SKM-1 treated with dmso at 0.1 percent for 144 hours (cell line): ENCODE measurements at regions not wholly inside any gene's neighbourhood (a gene's known extent, or its start where the extent isn't known, plus 50 kb on each side); places are given as distances from the start of the nearest gene placed in this dataset.
"Not testable (repeated sequence)": the region's sequence is repeated elsewhere in the genome, so short reads cannot be mapped to it uniquely, and the experiment has no call there.

Experiments used
- DNase-seq: peaks from one replicate; lab custom pipeline; 2025; ENCODE audit not compliant: unreplicated experiment; lab: John Stamatoyannopoulos, UW

GRCh38 chrX:63470506-63470905, 119.4 kb upstream of the SPIN4 start:
- no peak for DNase-seq

- DNase-seq = no peak
These were observed 115.6 kb upstream of the SPIN4 start for GRCh38 chrX:63466690-63467089.

- no peak for DNase-seq
These were observed 107.8 kb upstream of the SPIN4 start for GRCh38 chrX:63458981-63459380.

GRCh38 chrX:63453571-63453970, 102.4 kb upstream of the SPIN4 start:
- DNase-seq = no peak

GRCh38 chrX:63441717-63442116, 90.6 kb upstream of the SPIN4 start:
- no peak for DNase-seq

- no peak for DNase-seq
These were observed 88.4 kb upstream of the SPIN4 start for GRCh38 chrX:63439580-63439979.

GRCh38 chrX:63436865-63437264, 85.7 kb upstream of the SPIN4 start:
- DNase-seq = no peak

GRCh38 chrX:63434665-63435064, 83.5 kb upstream of the SPIN4 start:
- no peak for DNase-seq

- no peak for DNase-seq
These were observed 83.1 kb upstream of the SPIN4 start for GRCh38 chrX:63434206-63434605.

GRCh38 chrX:63430026-63430425, 78.9 kb upstream of the SPIN4 start:
- DNase-seq = no peak

GRCh38 chrX:63428348-63428747, 77.2 kb upstream of the SPIN4 start:
- DNase-seq = no peak

- DNase-seq = no peak
These were observed 75.4 kb upstream of the SPIN4 start for GRCh38 chrX:63426519-63426918.

- no peak for DNase-seq
These were observed 72.9 kb upstream of the SPIN4 start for GRCh38 chrX:63424063-63424462.

- DNase-seq = no peak
These were observed 70.3 kb upstream of the SPIN4 start for GRCh38 chrX:63421411-63421810.

- DNase-seq = no peak
These were observed 67.1 kb upstream of the SPIN4 start for GRCh38 chrX:63418211-63418610.

- no peak for DNase-seq
These were observed 66.5 kb upstream of the SPIN4 start for GRCh38 chrX:63417649-63418048.

- not testable (repeated sequence) for DNase-seq
These were observed 58.8 kb upstream of the SPIN4 start for GRCh38 chrX:63409934-63410333.

- no peak for DNase-seq
These were observed 56.9 kb upstream of the SPIN4 start for GRCh38 chrX:63408050-63408449.

- no peak for DNase-seq
These were observed 53.2 kb upstream of the SPIN4 start for GRCh38 chrX:63404332-63404731.

GRCh38 chrX:63402106-63402505, 51.0 kb upstream of the SPIN4 start:
- DNase-seq = no peak
